ENCODE measurements at regions not wholly inside any gene's neighbourhood (a gene's known extent, or its start where the extent isn't known, plus 50 kb on each side); places are given as distances from the start of the nearest gene placed in this dataset.

DNA sequence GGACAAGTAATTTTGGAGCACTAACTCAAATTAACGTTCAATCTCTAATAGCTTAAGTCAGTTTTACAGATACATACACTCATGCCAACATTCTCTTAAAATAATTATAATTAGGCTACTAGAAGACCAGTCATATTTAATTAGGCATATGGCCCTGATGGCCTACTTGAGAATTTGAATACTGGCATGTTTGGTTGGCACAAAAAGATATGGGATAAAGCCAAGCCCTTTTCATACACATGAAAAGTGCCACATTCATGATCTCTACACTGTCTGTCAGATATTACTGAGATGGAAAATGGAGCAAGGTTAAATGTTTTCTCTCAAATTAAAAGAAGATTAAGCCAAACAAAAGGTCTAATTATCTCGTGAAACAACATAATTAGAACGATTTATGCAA lies 1091.0 kb downstream of the C4orf33 start:
- no peak overlapping the region for H3K9ac ChIP-seq (ENCODE audit: low read length)
- no peaks in the 10 kb centered on the region for H3K79me2 ChIP-seq (replicated peaks; ENCODE audit: insufficient read depth, low read length)
- H3K36me3 ChIP-seq (ENCODE audit: insufficient read depth, low read length) = no peaks in the 10 kb centered on the region
- no peaks in the 10 kb centered on the region for H3K27me3 ChIP-seq (ENCODE audit: insufficient read depth, low read depth, low read length)
- H3F3A ChIP-seq (ENCODE audit: insufficient read depth, low read length, poor library complexity, severe bottlenecking) = no peaks in the 10 kb centered on the region
- TF ChIP-seq EZH2 (IDR thresholded peaks at IDR 0.05; ENCODE audit: borderline replicate concordance, insufficient read depth, low read length, poor library complexity, severe bottlenecking) (no peak), RAD21 (conservative IDR thresholded peaks at IDR 0.05) (no peak)
- TF ChIP-seq, protein P1, sequence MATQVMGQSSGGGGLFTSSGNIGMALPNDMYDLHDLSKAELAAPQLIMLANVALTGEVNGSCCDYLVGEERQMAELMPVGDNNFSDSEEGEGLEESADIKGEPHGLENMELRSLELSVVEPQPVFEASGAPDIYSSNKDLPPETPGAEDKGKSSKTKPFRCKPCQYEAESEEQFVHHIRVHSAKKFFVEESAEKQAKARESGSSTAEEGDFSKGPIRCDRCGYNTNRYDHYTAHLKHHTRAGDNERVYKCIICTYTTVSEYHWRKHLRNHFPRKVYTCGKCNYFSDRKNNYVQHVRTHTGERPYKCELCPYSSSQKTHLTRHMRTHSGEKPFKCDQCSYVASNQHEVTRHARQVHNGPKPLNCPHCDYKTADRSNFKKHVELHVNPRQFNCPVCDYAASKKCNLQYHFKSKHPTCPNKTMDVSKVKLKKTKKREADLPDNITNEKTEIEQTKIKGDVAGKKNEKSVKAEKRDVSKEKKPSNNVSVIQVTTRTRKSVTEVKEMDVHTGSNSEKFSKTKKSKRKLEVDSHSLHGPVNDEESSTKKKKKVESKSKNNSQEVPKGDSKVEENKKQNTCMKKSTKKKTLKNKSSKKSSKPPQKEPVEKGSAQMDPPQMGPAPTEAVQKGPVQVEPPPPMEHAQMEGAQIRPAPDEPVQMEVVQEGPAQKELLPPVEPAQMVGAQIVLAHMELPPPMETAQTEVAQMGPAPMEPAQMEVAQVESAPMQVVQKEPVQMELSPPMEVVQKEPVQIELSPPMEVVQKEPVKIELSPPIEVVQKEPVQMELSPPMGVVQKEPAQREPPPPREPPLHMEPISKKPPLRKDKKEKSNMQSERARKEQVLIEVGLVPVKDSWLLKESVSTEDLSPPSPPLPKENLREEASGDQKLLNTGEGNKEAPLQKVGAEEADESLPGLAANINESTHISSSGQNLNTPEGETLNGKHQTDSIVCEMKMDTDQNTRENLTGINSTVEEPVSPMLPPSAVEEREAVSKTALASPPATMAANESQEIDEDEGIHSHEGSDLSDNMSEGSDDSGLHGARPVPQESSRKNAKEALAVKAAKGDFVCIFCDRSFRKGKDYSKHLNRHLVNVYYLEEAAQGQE (IDR thresholded peaks at IDR 0.05; ENCODE audit: borderline replicate concordance) = no peak
- no peaks in the 10 kb centered on the region for H3K9me3 ChIP-seq (ENCODE audit: low read length)
- H4K20me1 ChIP-seq (ENCODE audit: insufficient read depth) = no peaks in the 10 kb centered on the region
- H3K4me2 ChIP-seq (ENCODE audit: low read length) = no peak overlapping the region
- no peaks in the 10 kb centered on the region for H3K9me2 ChIP-seq (ENCODE audit: insufficient read depth, low read length)
- H3K4me3 ChIP-seq (ENCODE audit: low read length) = no peak overlapping the region
- H3K27ac ChIP-seq (ENCODE audit: low read length) = no peak overlapping the region
- no peak overlapping the region for H2AFZ ChIP-seq (ENCODE audit: low read depth, low read length)

DNA sequence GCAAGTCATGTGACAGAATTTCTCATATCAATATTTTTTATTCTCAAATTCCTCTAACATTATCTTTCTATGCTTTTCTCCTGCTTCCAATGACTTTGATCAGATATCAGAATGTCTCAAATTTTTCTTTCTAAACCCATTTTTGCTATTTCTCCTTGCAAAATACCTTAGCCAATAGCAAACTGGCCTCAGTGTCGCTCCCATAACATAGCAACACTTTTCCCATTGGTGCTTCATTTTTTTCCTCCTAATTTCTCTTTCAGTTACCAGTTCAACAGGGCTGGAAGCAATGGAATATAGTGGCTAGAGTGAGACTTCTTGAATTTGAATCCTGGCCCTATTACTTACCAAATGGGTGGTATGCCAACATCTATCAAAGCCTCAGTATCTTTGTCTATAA lies 1091.6 kb downstream of the C4orf33 start:
- no peaks in the 10 kb centered on the region for H3K36me3 ChIP-seq (ENCODE audit: insufficient read depth, low read length)
- no peaks in the 10 kb centered on the region for H3K27me3 ChIP-seq (ENCODE audit: insufficient read depth, low read depth, low read length)
- no peaks in the 10 kb centered on the region for H3K79me2 ChIP-seq (replicated peaks; ENCODE audit: insufficient read depth, low read length)
- TF ChIP-seq, protein P2, sequence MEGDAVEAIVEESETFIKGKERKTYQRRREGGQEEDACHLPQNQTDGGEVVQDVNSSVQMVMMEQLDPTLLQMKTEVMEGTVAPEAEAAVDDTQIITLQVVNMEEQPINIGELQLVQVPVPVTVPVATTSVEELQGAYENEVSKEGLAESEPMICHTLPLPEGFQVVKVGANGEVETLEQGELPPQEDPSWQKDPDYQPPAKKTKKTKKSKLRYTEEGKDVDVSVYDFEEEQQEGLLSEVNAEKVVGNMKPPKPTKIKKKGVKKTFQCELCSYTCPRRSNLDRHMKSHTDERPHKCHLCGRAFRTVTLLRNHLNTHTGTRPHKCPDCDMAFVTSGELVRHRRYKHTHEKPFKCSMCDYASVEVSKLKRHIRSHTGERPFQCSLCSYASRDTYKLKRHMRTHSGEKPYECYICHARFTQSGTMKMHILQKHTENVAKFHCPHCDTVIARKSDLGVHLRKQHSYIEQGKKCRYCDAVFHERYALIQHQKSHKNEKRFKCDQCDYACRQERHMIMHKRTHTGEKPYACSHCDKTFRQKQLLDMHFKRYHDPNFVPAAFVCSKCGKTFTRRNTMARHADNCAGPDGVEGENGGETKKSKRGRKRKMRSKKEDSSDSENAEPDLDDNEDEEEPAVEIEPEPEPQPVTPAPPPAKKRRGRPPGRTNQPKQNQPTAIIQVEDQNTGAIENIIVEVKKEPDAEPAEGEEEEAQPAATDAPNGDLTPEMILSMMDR (IDR thresholded peaks at IDR 0.05; ENCODE audit: poor library complexity, severe bottlenecking) = no peak
- no peak for TF ChIP-seq EP300 (conservative IDR thresholded peaks at IDR 0.05; ENCODE audit: poor library complexity, severe bottlenecking)
- no peak for TF ChIP-seq RAD21 (conservative IDR thresholded peaks at IDR 0.05)
- no peak for TF ChIP-seq SMC3 (conservative IDR thresholded peaks at IDR 0.05; ENCODE audit: poor library complexity)
- TF ChIP-seq POLR2AphosphoS5 (IDR thresholded peaks at IDR 0.05) = no peak
- no peak for TF ChIP-seq TAF1 (IDR thresholded peaks at IDR 0.05; ENCODE audit: low read depth)
- no peak for TF ChIP-seq MXI1 (conservative IDR thresholded peaks at IDR 0.05; ENCODE audit: poor library complexity, severe bottlenecking)
- TF ChIP-seq, protein P1 (IDR thresholded peaks at IDR 0.05; ENCODE audit: borderline replicate concordance) = no peak
- no peak for TF ChIP-seq EZH2 (IDR thresholded peaks at IDR 0.05; ENCODE audit: borderline replicate concordance, insufficient read depth, low read length, poor library complexity, severe bottlenecking)
- no peaks in the 10 kb centered on the region for H3K9me3 ChIP-seq (ENCODE audit: low read length)
- H3F3A ChIP-seq (ENCODE audit: insufficient read depth, low read length, poor library complexity, severe bottlenecking) = no peaks in the 10 kb centered on the region
- no peak overlapping the region for H3K27ac ChIP-seq (ENCODE audit: low read length)
- no peaks in the 10 kb centered on the region for H4K20me1 ChIP-seq (ENCODE audit: insufficient read depth)
- H3K9ac ChIP-seq (ENCODE audit: low read length) = no peak overlapping the region
- H3K9me2 ChIP-seq (ENCODE audit: insufficient read depth, low read length) = no peaks in the 10 kb centered on the region
- H3K4me2 ChIP-seq (ENCODE audit: low read length) = no peak overlapping the region
- no peak overlapping the region for H2AFZ ChIP-seq (ENCODE audit: low read depth, low read length)
- H3K4me3 ChIP-seq (ENCODE audit: low read length) = no peak overlapping the region

Measured in neural cell (in vitro differentiated cells).